ENCODE measurements at regions not wholly inside any gene's neighbourhood (a gene's known extent, or its start where the extent isn't known, plus 50 kb on each side); places are given as distances from the start of the nearest gene placed in this dataset.

DNA sequence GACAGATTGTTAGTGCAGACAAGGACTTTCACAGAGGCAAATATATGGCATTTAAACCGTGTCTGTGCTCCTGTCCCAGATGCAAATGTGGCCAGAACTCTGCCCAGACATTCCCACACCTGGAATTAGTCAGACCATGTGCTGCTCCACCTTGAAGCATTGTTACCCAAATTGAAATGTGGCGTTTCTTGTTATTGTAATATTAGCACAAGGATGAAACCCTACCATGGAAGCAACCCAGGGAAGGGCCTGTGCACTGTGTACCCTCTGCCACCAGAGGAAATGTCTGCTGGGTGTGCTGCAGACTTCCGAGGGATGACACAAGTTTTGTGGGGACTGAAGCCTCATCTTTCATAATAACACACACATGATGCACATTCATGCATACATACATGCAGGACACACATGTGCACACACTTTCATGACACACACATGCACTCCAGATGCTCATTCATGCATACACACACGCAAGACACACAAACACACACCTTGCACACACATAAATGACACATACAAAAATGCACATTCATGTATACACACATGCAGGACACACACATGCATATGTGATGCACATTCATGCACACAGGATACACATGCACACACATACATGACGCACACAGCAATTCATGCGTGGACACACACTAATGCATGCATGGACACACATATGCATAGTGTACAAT, 133.2 kb upstream of the SNTG2 start:
- no peak for DNase-seq (ENCODE audit: insufficient read length, low spot score)
- TF ChIP-seq POLR2A (IDR thresholded peaks at IDR 0.05; ENCODE audit: low read depth, low read length), result no peak
- no peak for FAIRE-seq

DNA sequence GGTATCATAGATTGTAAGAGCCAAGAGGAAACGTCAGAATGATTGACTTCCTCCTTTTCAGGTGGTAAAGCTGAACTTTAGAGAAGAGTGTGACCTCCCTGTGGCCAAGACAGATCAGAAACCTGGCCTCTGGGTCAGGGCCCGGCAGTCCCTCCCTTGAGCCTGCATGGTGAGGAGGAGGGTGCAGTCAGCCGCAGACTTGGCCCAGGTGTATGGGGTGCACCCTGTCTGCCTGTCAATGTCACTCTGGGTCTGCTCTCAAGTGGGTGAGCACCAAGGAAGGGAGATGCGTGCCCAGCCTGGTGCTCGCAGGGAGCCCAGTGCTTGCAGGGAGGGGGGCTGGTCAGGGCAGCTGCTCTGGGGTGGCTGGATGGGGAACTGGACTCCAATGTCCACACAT, 134.4 kb upstream of the SNTG2 start:
- no peak for TF ChIP-seq POLR2A (IDR thresholded peaks at IDR 0.05; ENCODE audit: low read depth, low read length)
- DNase-seq (ENCODE audit: insufficient read length, low spot score) (no peak), FAIRE-seq (no peak)

DNA sequence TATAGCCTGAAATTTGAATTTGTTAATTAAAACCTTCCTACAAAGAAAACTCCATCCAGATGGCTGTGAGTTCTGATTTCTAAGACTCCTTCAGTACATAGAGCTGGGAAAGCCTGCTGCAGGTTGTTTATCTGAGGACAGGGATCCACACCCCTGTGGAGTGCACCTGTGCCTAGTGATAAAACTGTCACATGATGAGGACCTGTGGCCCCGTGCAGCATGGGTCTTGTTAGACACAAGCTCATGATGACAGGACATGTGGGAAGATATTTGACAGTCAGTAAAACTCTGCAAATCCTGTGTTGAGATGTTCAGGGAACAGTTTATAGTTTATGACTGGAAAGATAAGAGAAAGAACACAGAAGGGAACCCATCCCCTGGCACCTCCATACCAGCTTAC, 133.2 kb upstream of the TMEM18 start:
- FAIRE-seq (no peak), DNase-seq (ENCODE audit: insufficient read length, low spot score) (no peak)
- no peak for TF ChIP-seq POLR2A (IDR thresholded peaks at IDR 0.05; ENCODE audit: low read depth, low read length)

DNA sequence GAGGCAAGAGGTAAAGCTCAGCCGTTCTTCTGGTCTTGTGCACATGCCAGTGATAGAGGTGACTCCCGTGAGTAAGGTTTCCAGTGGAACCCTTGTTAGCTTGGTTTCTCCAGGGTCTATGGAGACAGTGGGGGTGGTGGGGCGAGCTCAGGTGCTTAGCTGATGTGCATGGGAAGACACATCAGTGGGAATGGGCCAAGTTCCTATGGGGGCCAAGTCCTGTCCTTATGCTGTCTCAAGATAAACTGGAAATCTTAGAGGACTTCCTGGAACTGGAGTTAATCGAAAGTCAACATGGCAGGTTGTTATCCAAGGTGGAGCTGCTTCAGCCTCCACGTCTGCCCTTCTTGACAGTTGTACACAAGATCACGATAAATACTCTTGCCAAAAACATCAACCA, 130.1 kb upstream of the TMEM18 start:
- TF ChIP-seq POLR2A (IDR thresholded peaks at IDR 0.05; ENCODE audit: low read depth, low read length), result no peak
- no peak for DNase-seq (ENCODE audit: insufficient read length, low spot score)
- FAIRE-seq, result no peak

DNA sequence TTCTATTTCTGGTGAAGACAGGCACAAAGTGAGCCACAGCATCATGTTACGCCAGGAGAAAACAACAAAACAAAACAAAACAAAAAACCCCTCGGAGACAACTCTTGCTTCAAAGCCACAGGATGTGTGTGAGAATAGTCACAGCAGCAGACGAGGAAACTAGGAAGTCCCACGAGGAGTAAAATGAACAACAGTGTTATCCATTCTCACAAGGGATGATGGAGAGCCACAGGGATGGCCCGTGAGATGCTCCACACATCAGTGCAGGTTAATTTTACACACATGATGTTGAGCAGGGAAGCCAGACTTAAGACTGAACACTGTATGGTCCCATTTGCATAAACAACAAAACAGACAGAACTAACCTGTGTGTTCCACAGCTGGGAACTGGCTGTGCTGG, 128.5 kb upstream of the TMEM18 start:
- TF ChIP-seq POLR2A (IDR thresholded peaks at IDR 0.05; ENCODE audit: low read depth, low read length), result no peak
- DNase-seq (ENCODE audit: insufficient read length, low spot score) (no peak), FAIRE-seq (no peak)

DNA sequence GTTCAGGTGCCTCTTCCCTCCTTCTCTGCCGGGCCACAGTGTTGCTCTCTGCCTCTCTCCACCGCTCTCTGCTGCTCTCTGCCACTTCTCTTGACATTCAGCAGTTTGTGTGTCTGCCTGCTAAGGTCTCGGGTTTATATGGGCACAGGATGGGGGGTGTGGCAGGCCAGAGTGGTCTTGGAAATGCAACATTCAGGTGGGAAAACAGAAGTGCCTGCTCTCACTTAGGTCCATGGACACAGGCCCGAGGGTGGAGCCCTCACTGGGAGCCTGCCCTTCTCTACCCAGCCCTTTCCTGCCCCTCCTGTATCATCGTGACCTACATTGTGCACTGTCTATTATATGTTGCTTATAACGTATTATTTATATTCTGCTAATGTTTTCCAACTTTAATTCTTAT, 120.8 kb upstream of the TMEM18 start:
- DNase-seq (ENCODE audit: insufficient read length, low spot score), result no peak
- TF ChIP-seq POLR2A (IDR thresholded peaks at IDR 0.05; ENCODE audit: low read depth, low read length), result no peak
- FAIRE-seq, result no peak

DNA sequence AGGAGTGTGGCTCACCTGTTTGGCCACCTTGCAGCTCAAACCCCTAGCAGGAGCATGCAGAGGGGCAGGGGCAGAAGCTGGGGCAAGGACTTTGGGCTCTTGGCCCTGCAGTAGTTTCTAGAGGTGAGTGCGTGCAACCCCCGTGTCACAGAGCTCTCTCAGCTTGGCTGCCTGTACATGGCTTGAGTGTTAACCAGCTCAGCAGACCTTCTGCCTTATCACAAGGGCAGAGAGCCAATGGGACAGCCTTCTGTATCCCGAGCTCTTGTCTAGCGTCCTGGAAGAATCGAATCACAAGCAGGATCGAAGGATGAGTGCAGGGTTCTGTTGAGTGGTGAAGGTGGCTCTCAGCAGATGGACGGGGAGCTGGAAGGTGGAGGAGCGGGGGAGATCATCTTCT, 120.3 kb upstream of the TMEM18 start:
- no peak for FAIRE-seq
- TF ChIP-seq POLR2A (IDR thresholded peaks at IDR 0.05; ENCODE audit: low read depth, low read length), result no peak
- no peak for DNase-seq (ENCODE audit: insufficient read length, low spot score)

DNA sequence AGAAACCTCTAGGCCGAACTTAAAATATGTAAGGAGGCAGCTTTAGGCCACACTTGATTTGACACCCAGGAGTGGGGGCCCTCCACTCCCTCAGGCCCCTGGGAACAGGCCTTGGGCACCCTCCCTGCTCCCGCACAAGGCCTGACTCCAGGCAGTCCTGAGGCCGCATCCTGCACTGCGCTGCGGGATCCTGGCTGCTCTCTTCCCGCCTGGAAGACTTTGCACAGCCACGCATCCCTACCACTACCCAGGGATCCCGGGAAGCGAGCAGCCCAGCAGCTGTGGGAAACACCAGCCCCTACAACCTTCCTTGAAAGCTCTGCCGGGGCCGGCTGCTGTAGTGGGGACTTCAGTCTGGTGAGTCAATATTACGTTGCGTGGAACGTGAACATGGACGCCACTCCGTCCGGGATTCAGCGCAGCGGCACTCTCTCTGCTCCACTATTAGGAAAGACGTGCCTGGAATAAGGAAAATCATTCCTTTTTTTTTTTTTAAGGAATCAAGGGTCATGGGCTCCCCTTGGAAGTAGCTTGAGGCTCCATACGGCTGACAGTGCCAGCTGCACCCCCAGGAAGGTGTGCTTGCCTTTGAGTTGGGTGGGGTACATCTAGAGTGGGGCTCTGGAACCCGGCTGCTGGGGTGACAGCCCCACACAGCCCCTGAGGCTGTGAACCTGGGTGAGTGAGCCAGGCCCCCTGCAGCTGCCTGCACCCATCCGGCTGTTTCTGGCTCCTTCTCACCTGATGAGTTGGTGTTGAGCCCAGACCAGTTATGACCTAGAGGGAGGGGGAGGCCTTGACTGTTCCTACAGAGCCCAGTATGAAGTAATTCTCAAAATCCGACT, 119.2 kb upstream of the TMEM18 start:
- no peak for FAIRE-seq

DNA sequence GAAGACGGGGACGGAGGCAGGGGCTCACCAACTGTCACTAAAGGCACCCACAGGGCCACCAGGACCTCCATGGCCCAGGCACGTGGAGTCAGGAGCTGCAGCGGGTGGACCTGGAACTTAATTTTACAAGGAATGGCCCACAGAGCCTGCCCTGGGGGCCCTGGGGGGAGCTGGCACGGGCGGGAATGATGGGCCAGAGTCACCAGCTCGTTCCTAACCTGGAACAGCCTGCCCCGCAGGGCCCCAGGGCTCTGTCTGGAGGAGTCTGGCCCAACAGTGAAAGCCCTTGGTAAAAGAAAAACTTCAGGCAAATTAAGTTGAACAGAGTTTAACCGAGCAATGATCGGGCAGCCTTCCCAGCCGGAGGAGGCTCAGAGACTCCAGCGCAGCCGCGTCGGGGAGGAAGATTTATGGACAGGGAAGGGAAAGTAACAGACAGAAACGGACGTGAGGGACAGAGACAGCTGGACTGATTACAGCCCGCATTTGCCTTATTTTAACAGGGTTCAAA, 118.4 kb upstream of the TMEM18 start:
- TF ChIP-seq POLR2A (IDR thresholded peaks at IDR 0.05; ENCODE audit: low read depth, low read length), result no peak
- no peak for DNase-seq (ENCODE audit: insufficient read length, low spot score)
- FAIRE-seq, result no peak

More for the DNA sequence above, 119.2 kb upstream of the TMEM18 start:
- DNase-seq (ENCODE audit: insufficient read length, low spot score), result no peak
- no peak for TF ChIP-seq POLR2A (IDR thresholded peaks at IDR 0.05; ENCODE audit: low read depth, low read length)

DNA sequence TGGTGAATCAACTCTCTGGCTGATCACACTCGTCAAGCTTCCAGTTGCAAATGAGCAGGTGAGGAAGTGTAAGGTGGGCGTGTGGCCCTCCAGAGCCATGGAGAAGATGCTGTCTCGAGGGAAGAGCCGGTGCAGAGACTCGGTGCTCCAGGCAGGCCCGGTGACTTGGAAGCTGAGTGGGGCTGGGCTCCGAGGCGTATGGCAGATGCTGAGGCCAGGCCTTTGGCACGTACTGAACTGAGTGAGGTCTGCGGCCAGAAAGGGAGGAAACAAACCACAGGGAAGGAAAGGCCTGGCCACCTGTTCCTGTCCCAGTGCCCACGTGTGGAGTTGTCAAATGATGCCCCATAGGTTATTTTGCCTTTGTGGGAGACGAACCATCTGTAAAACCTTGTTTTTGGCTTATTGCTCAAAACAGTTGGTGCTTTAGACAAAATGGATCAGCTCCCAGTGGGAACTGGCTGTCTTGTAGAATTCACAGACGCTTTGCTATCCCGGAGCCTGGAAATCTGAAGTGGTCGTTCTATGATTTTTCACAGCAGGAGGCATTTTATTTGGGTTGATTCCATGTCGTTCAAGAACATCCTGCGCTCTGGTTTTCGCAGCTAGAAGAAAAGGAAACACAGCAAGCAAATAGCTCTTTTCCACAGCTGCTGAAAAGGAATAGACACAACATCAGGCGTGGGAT, 117.5 kb upstream of the TMEM18 start:
- TF ChIP-seq POLR2A (IDR thresholded peaks at IDR 0.05; ENCODE audit: low read depth, low read length), result no peak
- no peak for FAIRE-seq
- DNase-seq (ENCODE audit: insufficient read length, low spot score), result no peak

DNA sequence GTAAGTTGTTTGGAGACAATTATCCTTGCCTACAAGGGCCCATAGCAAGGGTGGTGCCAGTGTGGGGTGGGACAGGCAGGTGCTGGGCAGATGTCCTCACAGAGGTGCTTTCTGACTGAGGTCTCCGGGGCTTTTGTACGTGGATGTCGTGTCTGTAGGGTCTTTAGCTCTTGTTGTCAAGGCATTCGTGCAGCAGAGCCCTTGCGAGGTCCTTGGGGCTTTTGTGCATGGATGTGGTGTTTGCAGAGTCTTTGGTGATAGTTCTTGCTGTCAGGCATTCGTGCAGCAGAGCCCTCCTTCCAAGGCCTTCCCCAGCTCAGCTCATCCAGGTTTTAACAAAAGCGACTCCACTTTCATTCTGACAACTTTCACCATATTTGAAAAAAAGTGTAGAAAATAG, 116.0 kb upstream of the TMEM18 start:
- no peak for FAIRE-seq

DNA sequence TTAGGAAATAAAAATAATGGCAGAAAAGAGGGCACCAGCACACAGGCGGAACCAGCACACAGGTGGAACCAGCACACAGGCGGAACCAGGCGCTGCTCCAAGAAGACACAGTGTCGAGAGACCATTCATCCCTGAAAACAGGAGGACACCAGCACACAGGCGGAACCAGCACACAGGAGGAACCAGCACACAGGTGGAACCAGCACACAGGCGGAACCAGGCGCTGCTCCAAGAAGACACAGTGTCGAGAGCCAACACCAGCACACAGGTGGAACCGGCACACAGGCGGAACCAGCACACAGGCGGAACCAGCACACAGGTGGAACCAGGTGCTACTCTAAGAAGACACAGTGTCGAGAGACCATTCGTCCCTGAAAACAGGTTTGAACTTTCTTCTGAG, 115.5 kb upstream of the TMEM18 start:
- no peak for TF ChIP-seq POLR2A (IDR thresholded peaks at IDR 0.05; ENCODE audit: low read depth, low read length)
- FAIRE-seq, result no peak
- no peak for DNase-seq (ENCODE audit: insufficient read length, low spot score)

More for the DNA sequence above, 116.0 kb upstream of the TMEM18 start:
- DNase-seq (ENCODE audit: insufficient read length, low spot score), result no peak
- TF ChIP-seq POLR2A (IDR thresholded peaks at IDR 0.05; ENCODE audit: low read depth, low read length), result no peak

DNA sequence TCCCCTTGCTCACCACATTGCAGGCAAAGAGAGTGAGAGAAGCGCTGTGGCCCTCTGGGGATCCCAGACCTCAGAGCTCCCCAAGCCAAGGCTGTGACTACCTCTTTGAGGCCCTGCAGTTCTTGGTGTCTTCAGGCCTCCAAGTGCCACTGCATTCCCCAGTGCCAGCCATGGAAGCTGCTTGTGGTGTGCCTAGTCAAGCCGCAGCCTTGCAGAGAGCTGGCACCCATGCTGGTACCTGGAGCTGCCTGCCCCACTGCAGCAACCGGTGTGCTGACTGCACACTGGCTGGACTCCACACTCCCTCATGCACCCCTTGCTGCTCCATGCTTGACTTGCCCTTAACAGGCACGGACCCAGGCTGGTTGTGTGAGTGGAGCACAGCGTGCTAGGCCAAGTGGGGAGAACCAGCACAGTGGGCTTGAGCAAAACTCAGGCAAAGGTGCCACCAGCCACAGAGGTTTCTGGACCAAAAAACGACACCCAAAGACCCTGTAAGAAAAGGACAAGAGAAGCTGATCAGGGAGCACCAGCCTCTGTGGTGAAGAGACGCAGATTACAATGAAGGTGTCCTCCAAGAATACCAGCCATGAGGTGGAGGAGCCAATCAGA, 113.5 kb upstream of the TMEM18 start:
- TF ChIP-seq POLR2A (IDR thresholded peaks at IDR 0.05; ENCODE audit: low read depth, low read length), result no peak
- DNase-seq (ENCODE audit: insufficient read length, low spot score) (no peak), FAIRE-seq (no peak)

DNA sequence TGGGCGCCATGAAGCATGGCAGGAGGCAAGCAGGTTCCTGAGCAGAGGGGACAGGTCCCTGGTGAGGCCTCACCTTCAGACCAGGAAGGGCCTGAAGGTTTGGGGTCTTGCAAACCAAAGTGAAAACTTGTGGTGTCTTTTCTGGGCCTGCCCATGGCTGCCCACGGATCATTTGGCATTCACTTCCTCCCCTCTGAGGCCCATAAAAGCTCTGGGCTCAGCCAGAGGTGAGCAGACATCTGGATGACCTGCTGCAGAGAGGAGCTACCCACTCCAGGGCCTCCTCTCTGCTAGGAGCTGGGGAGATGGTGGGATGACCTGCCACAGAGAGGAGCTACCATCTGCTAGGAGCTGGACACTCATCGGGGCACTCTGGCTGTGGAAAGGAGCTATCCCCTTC, 112.9 kb upstream of the TMEM18 start:
- no peak for TF ChIP-seq POLR2A (IDR thresholded peaks at IDR 0.05; ENCODE audit: low read depth, low read length)
- DNase-seq (ENCODE audit: insufficient read length, low spot score), result no peak
- no peak for FAIRE-seq

Data from H54 (cell line).